ENCODE measurements at regions not wholly inside any gene's neighbourhood (a gene's known extent, or its start where the extent isn't known, plus 50 kb on each side); places are given as distances from the start of the nearest gene placed in this dataset.

DNA sequence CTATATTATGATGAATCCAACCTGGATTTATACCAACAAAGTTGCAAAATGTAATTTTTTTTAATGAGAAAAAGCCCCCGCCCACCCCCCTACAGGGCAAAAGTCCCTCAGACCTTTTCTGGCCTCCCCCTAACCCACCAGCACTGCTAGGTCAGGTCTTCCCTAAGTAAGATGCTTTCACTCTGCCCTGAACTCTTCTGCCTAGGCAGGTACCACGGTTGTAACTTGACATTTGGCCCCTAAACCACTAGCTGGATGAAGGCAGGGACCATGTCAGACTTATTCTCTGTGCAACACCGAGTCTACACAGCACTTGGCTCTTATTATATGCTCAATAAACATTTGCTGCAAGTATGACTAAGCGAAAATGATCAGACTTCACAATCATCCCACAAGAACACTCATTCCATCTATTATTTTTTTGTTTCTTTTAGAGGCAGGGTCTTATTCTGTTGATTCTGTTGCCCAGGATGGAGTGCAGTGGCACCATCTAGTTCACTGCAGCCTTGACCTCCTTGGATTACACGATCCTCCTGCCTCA lies 63.2 kb downstream of the SPRING1 start:
- intact Hi-C loops (cut with micrococcal nuclease), result no loop called here
- Mint-ChIP-seq H3K27me3 (ENCODE audit: low read depth in 3 of 3) (peaks cover 0 to 3% (median 0%) of the 10 kb centered on the region in 3 donors), H3K9me3 (peaks cover 0 to 4% (median 0%) of the 10 kb centered on the region in 7 donors), H3K4me3 (no peak overlapping the region), H3K4me1 (peaks cover 63% of the 10 kb centered on the region), H3K36me3 (no peaks in the 10 kb centered on the region), H3K27ac (peak overlapping the region in 4 of 7 donors; percentile 11 to 51 (median 24))
- Histone ChIP-seq H3K27ac (ENCODE audit: low read depth in 1 of 2, low read length in 2 of 2) (no peak overlapping the region), H2AFZ (ENCODE audit: insufficient read depth, low read depth, low read length, poor library complexity, severe bottlenecking) (no peak overlapping the region), H3K27me3 (ENCODE audit: control insufficient read depth in 2 of 2, insufficient read depth in 2 of 2, low read length in 2 of 2) (no peaks in the 10 kb centered on the region), H3K9me3 (replicated peaks in 1 of 2; ENCODE audit: control insufficient read depth in 1 of 2, insufficient read depth in 1 of 2, low read length in 2 of 2) (no peaks in the 10 kb centered on the region), H3K79me2 (ENCODE audit: insufficient read depth, low read length) (no peaks in the 10 kb centered on the region), H3K4me1 (ENCODE audit: control insufficient read depth in 1 of 2, insufficient read depth in 2 of 2, low read length in 2 of 2) (peaks cover 43 to 49% of the 10 kb centered on the region in 2 donors), H3K4me3 (replicated peaks in 1 of 3; ENCODE audit: low read depth in 2 of 3, low read length in 3 of 3) (no peak overlapping the region), H4K20me1 (ENCODE audit: insufficient read depth, low read length) (no peaks in the 10 kb centered on the region), H3K36me3 (replicated peaks in 1 of 2; ENCODE audit: control insufficient read depth in 1 of 2, insufficient read depth in 2 of 2, low read length in 2 of 2) (no peaks in the 10 kb centered on the region), H3K9ac (ENCODE audit: insufficient read depth, low read length, poor library complexity, severe bottlenecking) (no peak overlapping the region), H3K4me2 (replicated peaks; ENCODE audit: extremely low read depth, low read length, poor library complexity, severe bottlenecking) (no peak overlapping the region)
- TF ChIP-seq, protein P1, sequence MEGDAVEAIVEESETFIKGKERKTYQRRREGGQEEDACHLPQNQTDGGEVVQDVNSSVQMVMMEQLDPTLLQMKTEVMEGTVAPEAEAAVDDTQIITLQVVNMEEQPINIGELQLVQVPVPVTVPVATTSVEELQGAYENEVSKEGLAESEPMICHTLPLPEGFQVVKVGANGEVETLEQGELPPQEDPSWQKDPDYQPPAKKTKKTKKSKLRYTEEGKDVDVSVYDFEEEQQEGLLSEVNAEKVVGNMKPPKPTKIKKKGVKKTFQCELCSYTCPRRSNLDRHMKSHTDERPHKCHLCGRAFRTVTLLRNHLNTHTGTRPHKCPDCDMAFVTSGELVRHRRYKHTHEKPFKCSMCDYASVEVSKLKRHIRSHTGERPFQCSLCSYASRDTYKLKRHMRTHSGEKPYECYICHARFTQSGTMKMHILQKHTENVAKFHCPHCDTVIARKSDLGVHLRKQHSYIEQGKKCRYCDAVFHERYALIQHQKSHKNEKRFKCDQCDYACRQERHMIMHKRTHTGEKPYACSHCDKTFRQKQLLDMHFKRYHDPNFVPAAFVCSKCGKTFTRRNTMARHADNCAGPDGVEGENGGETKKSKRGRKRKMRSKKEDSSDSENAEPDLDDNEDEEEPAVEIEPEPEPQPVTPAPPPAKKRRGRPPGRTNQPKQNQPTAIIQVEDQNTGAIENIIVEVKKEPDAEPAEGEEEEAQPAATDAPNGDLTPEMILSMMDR (IDR thresholded peaks at IDR 0.05), result no peak
- no peak for DNase-seq
- 80% methylated on average over 1 of the region's 5 CpGs for WGBS (ENCODE audit: insufficient coverage)

DNA sequence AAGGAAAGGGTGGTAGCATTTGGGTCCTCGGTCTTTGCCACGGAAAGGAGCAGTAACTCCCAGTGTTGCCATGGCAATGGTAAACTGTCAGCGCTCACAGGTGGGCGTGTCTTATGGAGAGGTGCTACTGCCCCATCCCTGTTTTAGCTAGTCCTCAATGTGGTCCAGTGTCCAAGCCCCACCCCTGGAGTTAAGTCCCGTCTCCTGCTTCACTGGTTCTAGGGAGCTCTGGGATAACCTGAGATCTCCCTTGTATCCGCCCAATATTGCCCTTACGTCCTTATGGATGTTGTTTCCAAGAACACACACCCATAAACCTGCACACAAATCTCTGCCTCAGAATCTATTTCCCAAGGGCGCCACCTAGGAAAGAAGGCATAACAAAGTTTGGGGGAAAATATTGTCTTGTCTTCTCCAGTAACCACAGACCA lies 64.2 kb downstream of the SPRING1 start:
- no peak overlapping the region for H3K4me3 ChIP-seq (replicated peaks in 1 of 3; ENCODE audit: low read depth in 2 of 3, low read length in 3 of 3)
- intact Hi-C loops (cut with micrococcal nuclease), result no loop called here
- no peak overlapping the region for H3K27ac ChIP-seq (ENCODE audit: low read depth in 1 of 2, low read length in 2 of 2)

More for the DNA sequence above, 64.2 kb downstream of the SPRING1 start:
- peak overlapping the region; percentile 20 for H3K4me2 ChIP-seq (replicated peaks; ENCODE audit: extremely low read depth, low read length, poor library complexity, severe bottlenecking)
- H3K36me3 Mint-ChIP-seq, result no peaks in the 10 kb centered on the region
- DNase-seq, result no peak
- peak overlapping the region; percentile 41 for H2AFZ ChIP-seq (ENCODE audit: insufficient read depth, low read depth, low read length, poor library complexity, severe bottlenecking)
- H3K27me3 Mint-ChIP-seq (ENCODE audit: low read depth in 3 of 3), result peaks cover 0 to 3% (median 0%) of the 10 kb centered on the region in 3 donors
- peaks cover 0 to 4% (median 0%) of the 10 kb centered on the region in 7 donors for H3K9me3 Mint-ChIP-seq
- no peaks in the 10 kb centered on the region for H3K9me3 ChIP-seq (replicated peaks in 1 of 2; ENCODE audit: control insufficient read depth in 1 of 2, insufficient read depth in 1 of 2, low read length in 2 of 2)
- TF ChIP-seq, protein P1 (IDR thresholded peaks at IDR 0.05), result peak; percentile 9
- H3K4me3 Mint-ChIP-seq, result peak overlapping the region in 1 of 2 donors; percentile 70
- WGBS (ENCODE audit: insufficient coverage), result 43% methylated on average over 5 of the region's 8 CpGs
- peaks cover 58% of the 10 kb centered on the region for H3K4me1 Mint-ChIP-seq
- H3K36me3 ChIP-seq (replicated peaks in 1 of 2; ENCODE audit: control insufficient read depth in 1 of 2, insufficient read depth in 2 of 2, low read length in 2 of 2), result no peaks in the 10 kb centered on the region
- H4K20me1 ChIP-seq (ENCODE audit: insufficient read depth, low read length), result no peaks in the 10 kb centered on the region
- no peak overlapping the region for H3K9ac ChIP-seq (ENCODE audit: insufficient read depth, low read length, poor library complexity, severe bottlenecking)
- H3K4me1 ChIP-seq (ENCODE audit: control insufficient read depth in 1 of 2, insufficient read depth in 2 of 2, low read length in 2 of 2), result peaks cover 43 to 49% of the 10 kb centered on the region in 2 donors
- no peaks in the 10 kb centered on the region for H3K79me2 ChIP-seq (ENCODE audit: insufficient read depth, low read length)
- no peaks in the 10 kb centered on the region for H3K27me3 ChIP-seq (ENCODE audit: control insufficient read depth in 2 of 2, insufficient read depth in 2 of 2, low read length in 2 of 2)
- H3K27ac Mint-ChIP-seq, result peak overlapping the region in 1 of 7 donors; percentile 13

Data from CD14-positive monocyte (primary cell).